NT2/D1 (cell line): ENCODE measurements at regions not wholly inside any gene's neighbourhood (a gene's known extent, or its start where the extent isn't known, plus 50 kb on each side); places are given as distances from the start of the nearest gene placed in this dataset.
"Not testable (repeated sequence)": the region's sequence is repeated elsewhere in the genome, so short reads cannot be mapped to it uniquely, and the experiment has no call there.

Source experiments
- DNase-seq: peaks from one replicate; pipeline ENCODE4 v3.0.0-alpha.2; 2011; ENCODE audit warnings: low read depth, low spot score
- H3K27me3 ChIP-seq: 2 replicates; pipeline ENCODE4 v1.6.0; 2011; ENCODE audit warnings: mild to moderate bottlenecking; ENCODE audit not compliant: insufficient read length, insufficient read depth
- H3K36me3 ChIP-seq: 2 replicates; pipeline ENCODE4 v1.6.1; 2011; ENCODE audit warnings: mild to moderate bottlenecking, low read length, mixed read lengths; ENCODE audit not compliant: insufficient read depth, insufficient read length
- H3K4me1 ChIP-seq: 2 replicates; pipeline ENCODE4 v1.5.1; 2011; ENCODE audit not compliant: insufficient read depth, insufficient read length
- H3K4me3 ChIP-seq: 2 replicates; pipeline ENCODE4 v1.5.1; 2011; ENCODE audit warnings: low read depth; ENCODE audit not compliant: insufficient read length
- H3K9ac ChIP-seq: 2 replicates; pipeline ENCODE4 v1.6.0; 2011; ENCODE audit warnings: low read depth; ENCODE audit not compliant: insufficient read length
- H3K9me3 ChIP-seq: 2 replicates; pipeline ENCODE4 v1.5.1; 2011; ENCODE audit warnings: mild to moderate bottlenecking, low read length; ENCODE audit not compliant: insufficient read depth
- SUZ12 ChIP-seq: IDR thresholded peaks from 2 replicates; pipeline ENCODE4 v1.6.1; 2011; ENCODE audit not compliant: insufficient read length, insufficient read depth; ENCODE audit errors: extremely low read depth
- YY1 ChIP-seq: IDR thresholded peaks from 2 replicates; pipeline ENCODE4 v1.6.1; 2011; ENCODE audit not compliant: insufficient read length, insufficient read depth
- ZNF274 ChIP-seq: IDR thresholded peaks from 2 replicates; pipeline ENCODE4 v1.6.1; 2011; ENCODE audit warnings: mild to moderate bottlenecking, low read depth, low read length

DNA sequence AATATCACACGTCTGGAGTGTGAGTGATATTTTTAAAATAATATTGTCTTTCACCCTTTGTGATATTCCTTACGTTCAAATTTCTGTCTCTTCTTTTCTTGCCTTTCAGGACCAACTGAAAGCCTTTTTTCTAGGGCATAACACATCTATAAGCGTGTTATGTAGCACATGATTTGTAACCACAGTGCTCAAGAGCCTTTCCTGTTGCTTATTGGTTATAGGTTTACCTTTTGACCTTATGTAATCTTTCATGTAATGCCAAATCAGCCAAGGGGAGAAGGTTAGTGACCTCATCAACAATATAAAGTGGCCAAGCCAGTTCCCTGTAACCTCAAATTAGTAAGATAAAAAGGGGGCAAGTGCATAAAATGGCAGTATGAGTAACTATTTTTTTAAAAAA is 480.2 kb downstream of the AMY1C start:
- H3K27me3 ChIP-seq = no peaks in the 10 kb centered on the region
- H3K4me1 ChIP-seq = no peaks in the 10 kb centered on the region
- DNase-seq = no peak
- no peak overlapping the region for H3K4me3 ChIP-seq
- no peak overlapping the region for H3K9ac ChIP-seq
- no peaks in the 10 kb centered on the region for H3K9me3 ChIP-seq
- TF ChIP-seq YY1 = no peak
- TF ChIP-seq SUZ12 = no peak
- TF ChIP-seq ZNF274 = no peak
- H3K36me3 ChIP-seq = no peaks in the 10 kb centered on the region

DNA sequence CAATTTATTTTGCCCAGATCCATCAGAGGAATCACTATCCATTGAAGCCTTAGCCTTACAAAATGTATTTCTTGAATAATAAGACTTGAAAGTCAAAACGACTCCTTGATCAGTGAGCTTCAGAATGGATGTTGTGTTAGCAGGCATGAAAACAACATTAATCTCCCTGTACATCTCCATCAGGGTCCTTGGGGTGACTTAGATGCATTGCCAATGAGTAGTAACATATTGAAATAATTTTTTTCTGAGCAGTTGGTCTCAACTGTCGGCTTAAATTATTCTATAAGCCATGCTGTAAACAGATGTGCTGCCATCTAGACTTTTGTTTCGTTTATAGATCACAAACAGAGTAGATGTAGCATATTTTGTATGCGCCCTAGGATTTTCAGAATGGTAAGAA is 482.0 kb downstream of the AMY1C start:
- Histone ChIP-seq H3K4me3 (no peak overlapping the region), H3K27me3 (no peaks in the 10 kb centered on the region), H3K9me3 (no peaks in the 10 kb centered on the region), H3K36me3 (no peaks in the 10 kb centered on the region), H3K9ac (no peak overlapping the region), H3K4me1 (no peaks in the 10 kb centered on the region)
- TF ChIP-seq ZNF274 (no peak), YY1 (no peak), SUZ12 (no peak)
- no peak for DNase-seq

DNA sequence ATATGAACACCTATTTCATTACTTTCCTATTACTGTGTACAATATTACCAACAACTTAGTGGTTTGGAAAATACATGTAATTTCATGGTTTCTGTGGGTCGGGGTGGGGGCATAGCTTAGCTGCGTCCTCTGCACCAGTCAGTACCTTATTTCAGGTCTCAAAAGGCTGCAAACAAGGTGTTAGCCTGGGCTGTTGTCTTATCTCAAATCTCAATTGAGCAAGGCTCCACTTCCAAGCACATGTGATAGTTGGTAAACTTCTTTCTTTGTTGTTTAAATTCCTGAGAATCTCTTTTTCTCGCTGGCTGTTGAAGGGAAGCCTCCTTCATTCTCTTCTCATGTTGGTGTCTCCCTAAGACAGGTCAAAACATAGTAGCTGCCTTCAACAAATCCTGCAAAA is 485.4 kb downstream of the AMY1C start:
- no peak for TF ChIP-seq SUZ12
- no peak for TF ChIP-seq YY1
- no peak for TF ChIP-seq ZNF274
- Histone ChIP-seq H3K9ac (no peak overlapping the region), H3K27me3 (no peaks in the 10 kb centered on the region), H3K4me1 (no peaks in the 10 kb centered on the region), H3K9me3 (no peaks in the 10 kb centered on the region), H3K36me3 (no peaks in the 10 kb centered on the region), H3K4me3 (no peak overlapping the region)
- peak; percentile 32 for DNase-seq

DNA sequence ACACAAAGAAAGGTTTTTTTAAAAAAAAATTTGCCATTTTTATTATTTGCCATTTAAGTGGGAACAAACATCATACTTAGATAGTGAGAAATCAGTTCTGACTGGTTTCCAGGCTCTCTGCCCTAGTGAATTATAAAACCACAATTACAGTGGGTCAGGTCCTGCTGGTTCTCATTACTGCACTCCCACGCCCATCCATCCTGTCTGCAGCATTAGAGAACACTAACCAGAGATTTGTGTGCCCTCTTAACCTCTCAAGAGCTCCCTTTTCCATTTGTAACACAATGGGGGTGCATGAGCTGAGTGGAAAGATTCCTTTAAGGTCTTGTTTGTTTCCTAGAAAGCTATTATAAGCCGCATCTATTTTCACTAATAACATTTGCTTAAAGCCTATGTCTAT is 489.3 kb downstream of the AMY1C start:
- peak; percentile 44 for DNase-seq
- Histone ChIP-seq H3K4me3 (no peak overlapping the region), H3K4me1 (no peaks in the 10 kb centered on the region), H3K9ac (no peak overlapping the region), H3K9me3 (no peaks in the 10 kb centered on the region), H3K27me3 (no peaks in the 10 kb centered on the region), H3K36me3 (no peaks in the 10 kb centered on the region)
- no peak for TF ChIP-seq ZNF274
- no peak for TF ChIP-seq YY1

DNA sequence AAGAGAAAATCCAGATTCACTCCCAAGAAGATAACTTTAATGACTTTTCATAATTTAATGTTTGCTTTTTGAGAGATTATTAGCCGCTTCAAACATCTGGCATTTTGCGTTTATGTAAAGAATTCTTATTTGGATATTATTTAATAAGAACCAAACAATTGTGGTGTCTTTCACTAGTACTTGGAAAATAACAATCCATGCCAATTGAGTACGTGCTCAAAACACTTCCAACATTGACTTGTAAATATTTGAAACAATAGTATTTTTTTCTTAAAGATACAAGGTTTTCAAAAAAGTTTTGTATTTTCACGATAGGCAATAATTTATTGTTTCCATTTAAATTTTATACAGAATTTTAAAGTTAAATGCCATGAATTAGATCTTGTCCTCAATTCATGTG is 498.7 kb downstream of the AMY1C start:
- Histone ChIP-seq H3K9me3 (no peaks in the 10 kb centered on the region), H3K4me1 (no peaks in the 10 kb centered on the region), H3K36me3 (no peaks in the 10 kb centered on the region), H3K4me3 (no peak overlapping the region), H3K9ac (no peak overlapping the region), H3K27me3 (no peaks in the 10 kb centered on the region)
- DNase-seq = no peak
- TF ChIP-seq YY1 (no peak), SUZ12 (no peak), ZNF274 (no peak)

DNA sequence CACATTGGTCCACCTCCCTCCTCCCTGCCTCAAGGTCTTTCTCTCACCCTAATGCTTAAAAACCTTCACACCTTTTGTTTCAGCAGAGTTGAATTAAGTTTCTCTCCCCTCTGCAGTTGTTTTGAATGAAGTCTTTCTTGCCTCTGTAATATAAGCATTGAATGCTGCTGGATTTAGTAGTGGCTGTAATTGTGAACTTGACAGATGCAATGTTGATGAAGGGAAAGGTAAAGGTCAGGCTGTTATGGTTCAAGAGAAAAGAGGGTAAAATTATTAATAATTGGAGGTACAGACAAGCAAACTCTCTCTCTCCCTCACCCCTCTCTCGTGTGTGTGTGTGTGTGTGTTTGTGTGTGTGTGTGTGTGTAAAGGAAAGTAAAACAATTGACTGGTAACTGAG is 509.8 kb downstream of the AMY1C start:
- TF ChIP-seq YY1 = no peak
- TF ChIP-seq ZNF274 = no peak
- no peak for TF ChIP-seq SUZ12
- H3K9ac ChIP-seq = no peak overlapping the region

DNA sequence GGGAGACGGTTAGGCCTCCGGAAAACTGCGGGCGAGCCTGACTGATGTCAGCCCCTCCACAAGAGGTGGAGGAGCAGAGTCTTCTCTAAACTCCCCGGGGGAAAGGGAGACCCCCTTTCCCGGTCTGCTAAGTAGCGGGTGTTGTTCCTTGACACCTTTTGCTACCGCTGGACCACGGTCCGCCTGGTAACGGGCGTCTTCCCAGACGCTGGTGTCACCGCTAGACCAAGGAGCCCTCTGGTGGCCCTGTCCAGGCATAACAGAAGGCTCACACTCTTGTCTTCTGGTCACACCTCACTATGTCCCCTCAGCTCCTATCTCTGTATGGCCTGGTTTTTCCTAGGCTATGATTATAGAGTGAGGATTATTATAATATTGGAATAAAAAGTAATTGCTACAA is 513.4 kb downstream of the AMY1C start:
- not testable (repeated sequence) for H3K4me3 ChIP-seq, H3K36me3 ChIP-seq, H3K9me3 ChIP-seq, H3K9ac ChIP-seq, DNase-seq, H3K27me3 ChIP-seq, H3K4me1 ChIP-seq

More for the DNA sequence above, 509.8 kb downstream of the AMY1C start:
- Histone ChIP-seq H3K36me3 (no peaks in the 10 kb centered on the region), H3K9me3 (no peaks in the 10 kb centered on the region), H3K4me3 (no peak overlapping the region), H3K4me1 (no peaks in the 10 kb centered on the region), H3K27me3 (no peaks in the 10 kb centered on the region)
- DNase-seq = no peak

DNA sequence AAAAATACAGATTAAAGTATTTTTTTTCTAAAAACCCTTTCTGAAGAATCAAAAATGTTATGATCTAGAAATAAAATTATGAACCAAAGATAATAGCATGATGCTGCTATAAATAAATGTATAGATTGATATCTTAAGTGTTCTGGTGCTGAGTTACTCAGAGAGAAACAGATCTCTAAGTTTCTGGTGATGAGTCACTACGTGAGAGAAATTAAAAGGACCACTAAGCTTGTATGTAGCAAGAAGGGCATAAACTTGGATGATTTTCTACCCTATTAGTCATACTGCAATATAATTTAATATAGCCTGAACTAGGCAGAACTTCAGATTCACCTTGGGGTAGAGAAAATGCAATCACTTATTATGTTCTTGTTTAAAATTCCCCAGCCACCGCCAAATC is 514.8 kb downstream of the AMY1C start:
- H3K27me3 ChIP-seq = no peaks in the 10 kb centered on the region
- no peaks in the 10 kb centered on the region for H3K9me3 ChIP-seq
- H3K9ac ChIP-seq = no peak overlapping the region
- H3K4me3 ChIP-seq = no peak overlapping the region
- DNase-seq = no peak
- H3K4me1 ChIP-seq = no peaks in the 10 kb centered on the region
- H3K36me3 ChIP-seq = no peaks in the 10 kb centered on the region
- TF ChIP-seq ZNF274 = no peak
- TF ChIP-seq YY1 = no peak
- no peak for TF ChIP-seq SUZ12
